Heart left ventricle (tissue), 13 donors: ENCODE measurements at regions not wholly inside any gene's neighbourhood (a gene's known extent, or its start where the extent isn't known, plus 50 kb on each side); places are given as distances from the start of the nearest gene placed in this dataset.

Experiments used
- CTCF ChIP-seq, 12 donors: fragments of 200-600 bp; sonication (generic) in 4 of 12; IDR thresholded peaks; one replicate each; pipeline versions ENCODE4 v1.5.0 to v1.8.0; 2018 to 2022; ENCODE audit warnings: antibody characterized with exemption in 12 of 12, mild to moderate bottlenecking in 5 of 12
- POLR2A ChIP-seq, 2 donors: fragments of 450-650 bp; IDR thresholded peaks; one replicate each; pipeline ENCODE4 v1.6.1; 2017; ENCODE audit warnings: antibody characterized with exemption in 2 of 2, mild to moderate bottlenecking in 2 of 2, moderate library complexity in 2 of 2
- donor health status: ischemic (EF 13 %, LVEDD 7.1; RV severe dilation, severe dysfunction).
- donor health status: DM: no; HTN: yes; CAD: no.
- donor health status: DM: no; HTN: no; CAD: no.
- donor health status: ischemic (EF 25% LVEDD 6.9; RV normal size, moderate dysfunction).
- donor health status: ischemic (EF 25% LVEDD 5.7; RV mildly dilated, moderate dysfunction).
- donor health status: ischemic (EF 35%, LVEDD 5.7; RV mildly dilated, moderate dysfunction).
- donor health status: nonischemic (EF 11% LVEDD 7.7; RV severe dilation, severe dysfunction).
- donor health status: DM: yes; HTN: yes; CAD: no.
- donor health status: PGD.
- donor health status: ischemic (EF 29% LVEDD 5.4; RV normal size, mild dysfunction).
- donor health status: nonischemic (EF 23%, LVEDD 6.1; RV moderate dilation, normal function).

GRCh38 chr14:38404616-38405015 lies 148.7 kb upstream of the CLEC14A start:
- TF ChIP-seq CTCF (IDR thresholded peaks at IDR 0.05) (no peak), POLR2A (IDR thresholded peaks at IDR 0.05) (no peak)
